Stimulated activated CD4-positive, alpha-beta T cell treated with anti-CD3 and anti-CD28 coated beads, Interleukin-2, amount 100 ng/mL, for 48 hours (primary cell): ENCODE measurements at regions not wholly inside any gene's neighbourhood (a gene's known extent, or its start where the extent isn't known, plus 50 kb on each side); places are given as distances from the start of the nearest gene placed in this dataset.
A peak's percentile ranks its signal among the peaks of the same experiment; 100 is the strongest.

ENCODE experiments used
- DNase-seq, 2 donors: peaks; one replicate each; pipeline ENCODE4 v3.0.0-alpha.2; 2020

GRCh38 chr13:53150568-53150967, 122.0 kb downstream of the OLFM4 start:
- no peak for DNase-seq

- DNase-seq, result peak; percentile 8 to 10
Observed at GRCh38 chr13:53151336-53152056, 122.9 kb downstream of the OLFM4 start.

- no peak for DNase-seq
Observed at GRCh38 chr13:53152057-53152421, 123.4 kb downstream of the OLFM4 start.

GRCh38 chr13:53158201-53158600, 129.6 kb downstream of the OLFM4 start:
- no peak for DNase-seq

GRCh38 chr13:53159431-53159830, 130.8 kb downstream of the OLFM4 start:
- no peak for DNase-seq

GRCh38 chr13:53160211-53160610, 131.6 kb downstream of the OLFM4 start:
- no peak for DNase-seq

- no peak for DNase-seq
Observed at GRCh38 chr13:53161251-53161650, 132.6 kb downstream of the OLFM4 start.

GRCh38 chr13:53165261-53165660, 136.6 kb downstream of the OLFM4 start:
- no peak for DNase-seq

GRCh38 chr13:53167561-53167960, 138.9 kb downstream of the OLFM4 start:
- no peak for DNase-seq

- DNase-seq, result no peak
Observed at GRCh38 chr13:53170910-53171309, 142.3 kb downstream of the OLFM4 start.

GRCh38 chr13:53174545-53174944, 145.9 kb downstream of the OLFM4 start:
- no peak for DNase-seq

- no peak for DNase-seq
Observed at GRCh38 chr13:53180684-53181083, 152.1 kb downstream of the OLFM4 start.

- no peak for DNase-seq
Observed at GRCh38 chr13:53182724-53183123, 154.1 kb downstream of the OLFM4 start.

- no peak for DNase-seq
Observed at GRCh38 chr13:53188120-53188519, 159.5 kb downstream of the OLFM4 start.

- no peak for DNase-seq
Observed at GRCh38 chr13:53189162-53189561, 160.5 kb downstream of the OLFM4 start.

GRCh38 chr13:53191091-53191490, 162.5 kb downstream of the OLFM4 start:
- DNase-seq, result no peak

- no peak for DNase-seq
Observed at GRCh38 chr13:53197424-53197823, 168.8 kb downstream of the OLFM4 start.

GRCh38 chr13:53198017-53198416, 169.4 kb downstream of the OLFM4 start:
- DNase-seq, result no peak

GRCh38 chr13:53198736-53199135, 170.1 kb downstream of the OLFM4 start:
- no peak for DNase-seq

- no peak for DNase-seq
Observed at GRCh38 chr13:53200075-53200474, 171.5 kb downstream of the OLFM4 start.

GRCh38 chr13:53200498-53201453, 172.2 kb downstream of the OLFM4 start:
- DNase-seq, result peak; percentile 7 to 10

- no peak for DNase-seq
Observed at GRCh38 chr13:53201454-53202225, 173.0 kb downstream of the OLFM4 start.

- DNase-seq, result no peak
Observed at GRCh38 chr13:53204598-53204997, 176.0 kb downstream of the OLFM4 start.
